HG02870 (cell line): ENCODE measurements at regions not wholly inside any gene's neighbourhood (a gene's known extent, or its start where the extent isn't known, plus 50 kb on each side); places are given as distances from the start of the nearest gene placed in this dataset.

ENCODE experiments used
- ATAC-seq: cut with Tn5 transposase; IDR thresholded peaks from one replicate; pipeline ENCODE4 v1.9.1; 2021; ENCODE audit warnings: mild to moderate bottlenecking, moderate library complexity; ENCODE audit not compliant: unreplicated experiment

DNA sequence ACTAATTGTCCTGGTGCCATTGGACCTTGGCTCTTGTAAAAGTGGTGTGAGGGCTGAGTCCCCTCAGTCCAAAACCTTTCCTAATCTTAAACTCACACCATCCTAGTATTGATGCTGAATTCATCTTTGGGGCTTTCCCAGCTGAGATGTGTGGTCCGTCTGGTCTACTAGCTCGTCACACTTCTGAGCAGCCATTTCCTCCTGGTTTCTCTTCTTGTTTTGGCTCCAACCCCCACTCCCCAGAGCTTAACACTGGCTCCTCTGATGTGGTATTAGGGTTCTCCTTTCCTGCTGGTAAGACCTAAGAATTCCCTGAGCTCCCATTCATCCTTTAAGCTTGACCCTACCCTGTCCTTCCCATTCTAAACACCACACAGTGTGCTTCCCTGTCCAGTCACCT, 900.6 kb downstream of the VRK1 start:
- peak; percentile 55 for ATAC-seq

GRCh38 chr14:97699026-97699425, 901.8 kb downstream of the VRK1 start:
- no peak for ATAC-seq

GRCh38 chr14:97703006-97703760, 906.0 kb downstream of the VRK1 start:
- ATAC-seq, result no peak

DNA sequence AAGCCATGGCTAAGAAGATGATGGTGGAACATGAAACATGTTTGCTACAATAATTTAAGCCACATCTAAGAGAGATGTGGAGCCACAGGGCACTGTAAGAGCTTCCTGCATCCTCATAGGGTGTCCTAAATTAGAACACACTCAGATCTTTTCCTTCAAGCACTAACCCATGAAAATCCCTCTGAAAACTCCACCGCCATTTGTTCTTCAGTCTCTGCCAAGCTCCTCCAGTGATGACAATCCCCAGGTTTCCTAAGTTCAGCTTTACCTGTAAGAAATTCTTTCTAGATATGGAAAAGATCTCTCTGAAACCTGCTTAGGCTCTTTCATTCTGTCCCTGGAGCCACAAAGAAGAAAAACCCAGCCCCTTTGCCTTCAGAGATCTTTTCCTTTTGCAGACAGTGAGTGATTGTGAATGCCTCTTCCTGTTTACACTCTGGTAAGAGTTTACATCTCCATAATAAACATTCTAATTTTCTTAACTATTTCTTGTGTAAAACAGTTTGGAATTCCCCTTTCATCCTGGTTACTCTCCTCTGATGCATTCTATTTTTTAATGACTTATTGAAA, 907.2 kb downstream of the VRK1 start:
- no peak for ATAC-seq

- no peak for ATAC-seq
Observed at GRCh38 chr14:97705107-97705506, 907.9 kb downstream of the VRK1 start.

DNA sequence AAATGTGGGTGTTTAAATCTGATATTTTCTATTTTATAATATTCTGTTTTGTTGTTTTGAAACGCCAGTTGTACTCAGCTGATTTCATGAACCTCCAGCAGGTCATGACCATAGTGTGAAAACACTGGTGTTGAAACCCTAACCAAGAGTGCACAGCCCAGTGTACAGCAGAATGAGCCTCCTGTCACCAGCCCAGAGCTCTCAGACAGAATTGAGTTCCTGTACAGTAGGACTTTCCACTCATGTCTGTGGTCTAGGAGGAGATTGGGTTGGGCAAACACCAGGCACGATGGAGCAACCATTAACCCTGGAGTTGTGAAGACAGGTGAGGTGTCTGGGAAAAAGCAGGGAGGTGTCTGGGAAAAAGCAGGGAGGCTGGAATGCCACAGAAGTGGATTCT, 908.8 kb downstream of the VRK1 start:
- no peak for ATAC-seq

DNA sequence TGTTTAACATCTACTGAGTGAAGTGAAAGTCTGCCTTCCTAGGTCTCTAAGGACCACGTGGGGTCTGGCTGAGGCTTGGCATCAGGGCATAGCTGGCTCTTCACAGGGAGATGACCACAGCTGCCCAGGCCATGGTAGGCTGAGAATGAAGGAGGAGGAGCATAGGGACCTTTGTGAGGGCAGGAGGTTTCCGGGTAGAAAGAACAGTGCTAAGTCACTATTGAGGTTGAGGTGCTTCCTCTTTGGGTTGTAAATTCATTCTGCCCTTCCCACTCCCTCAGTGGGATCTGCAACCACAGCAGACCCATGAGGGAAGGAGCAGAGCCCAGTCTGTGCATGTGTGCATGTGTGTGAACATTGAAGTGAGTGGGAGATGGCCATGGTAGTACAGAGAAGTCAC, 909.6 kb downstream of the VRK1 start:
- no peak for ATAC-seq

DNA sequence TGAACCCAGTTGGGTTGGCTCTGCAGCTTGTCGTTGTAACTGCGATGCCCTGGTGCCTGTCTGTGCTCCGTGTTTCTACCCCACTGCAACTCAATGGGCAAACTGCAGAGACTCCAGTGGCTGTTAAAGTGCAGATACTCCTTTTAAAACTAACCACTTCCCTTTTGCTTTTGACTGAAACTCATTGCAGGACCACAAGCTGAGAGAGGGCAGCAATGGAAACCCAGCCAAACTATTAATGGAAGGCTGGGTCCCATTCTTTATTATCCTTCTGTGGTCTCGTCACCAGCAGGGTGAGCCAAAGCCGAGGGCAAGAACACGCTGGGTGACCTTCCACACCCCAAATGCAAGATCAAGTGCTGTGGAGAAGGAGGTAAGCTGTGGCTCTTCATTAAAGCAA, 910.4 kb downstream of the VRK1 start:
- no peak for ATAC-seq

GRCh38 chr14:97709552-97709951, 912.4 kb downstream of the VRK1 start:
- ATAC-seq, result no peak

DNA sequence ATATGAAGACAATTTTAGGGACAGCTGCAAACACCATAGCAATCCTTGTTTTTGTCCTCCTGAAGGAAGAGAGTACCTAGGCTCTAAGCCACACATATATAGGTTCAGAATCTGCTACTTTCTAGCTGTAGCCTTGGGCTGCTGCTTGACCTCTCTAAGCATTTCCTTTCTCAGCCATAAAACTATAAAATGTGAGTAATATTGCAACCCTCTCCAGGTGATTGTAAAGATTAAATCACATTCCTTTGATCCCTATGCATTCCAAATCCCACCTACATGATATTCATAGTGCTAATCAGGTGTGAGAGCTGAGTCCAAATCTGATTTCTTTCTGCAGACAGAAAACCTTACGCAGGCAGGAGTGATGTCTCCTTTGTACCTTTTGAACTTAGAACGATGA, 913.5 kb downstream of the VRK1 start:
- no peak for ATAC-seq

DNA sequence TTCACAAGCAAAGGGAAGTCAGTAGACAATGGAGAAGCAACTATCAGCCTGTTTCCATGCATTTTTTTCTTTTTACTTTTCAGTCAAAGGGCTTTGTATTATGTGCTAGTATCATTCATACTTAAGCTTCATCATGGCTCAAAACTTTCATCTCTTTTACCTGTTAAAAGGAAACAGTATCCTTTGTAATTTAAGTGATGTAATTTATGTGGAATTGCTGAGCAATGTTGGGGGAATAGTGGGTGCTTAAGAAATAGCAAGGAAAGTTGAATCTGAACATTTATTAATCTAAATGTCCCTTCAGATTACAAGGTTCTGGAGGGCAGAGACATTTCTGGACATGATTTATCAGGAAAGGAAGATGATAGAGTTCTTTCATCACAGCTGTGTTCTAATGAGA, 915.3 kb downstream of the VRK1 start:
- no peak for ATAC-seq

- ATAC-seq, result no peak
Observed at GRCh38 chr14:97713023-97713422, 915.8 kb downstream of the VRK1 start.

DNA sequence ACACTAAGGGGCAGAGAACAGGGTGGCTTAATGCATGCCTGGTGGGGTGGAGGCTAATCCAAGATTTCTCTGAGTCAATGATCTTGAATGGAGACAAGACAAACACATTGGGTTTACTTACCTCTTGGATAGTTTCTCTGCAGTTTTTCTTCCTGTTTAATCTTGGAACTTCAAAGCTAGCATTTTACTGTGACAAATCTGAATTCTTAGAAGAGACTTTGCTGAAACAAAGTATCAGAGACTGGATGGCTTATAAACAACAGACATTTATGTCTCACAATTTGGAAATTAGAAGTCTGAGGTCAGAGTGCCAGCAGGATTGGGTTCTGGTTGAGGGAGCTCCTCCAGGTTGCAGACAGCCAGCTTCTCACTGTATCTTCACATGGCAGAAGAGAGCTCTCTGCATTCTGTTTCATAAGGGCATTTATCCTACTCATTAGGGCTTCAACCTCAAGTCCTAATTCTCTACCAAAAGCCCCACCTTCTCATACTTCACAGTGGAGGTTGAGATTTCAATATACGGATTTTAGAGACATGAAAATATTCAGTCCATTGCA, 921.8 kb downstream of the VRK1 start:
- ATAC-seq, result no peak

DNA sequence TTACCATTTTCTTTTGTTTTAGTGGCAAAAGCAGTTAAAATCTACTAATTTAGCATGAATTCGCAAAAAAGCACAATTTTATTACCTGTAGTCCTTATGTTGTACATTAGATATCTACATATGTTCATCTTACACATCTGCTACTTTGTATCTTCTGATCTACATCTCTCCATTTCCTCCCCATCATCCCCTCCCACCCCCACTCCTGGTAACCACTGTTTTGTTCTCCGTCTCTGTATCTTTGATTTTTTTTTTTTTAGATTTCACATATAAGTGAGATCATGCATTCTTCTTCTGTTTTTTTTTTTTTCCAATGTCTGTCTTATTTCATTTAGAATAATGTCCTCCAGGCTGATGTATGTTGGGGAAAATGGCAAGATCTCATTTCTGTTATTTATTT, 922.7 kb downstream of the VRK1 start:
- no peak for ATAC-seq

DNA sequence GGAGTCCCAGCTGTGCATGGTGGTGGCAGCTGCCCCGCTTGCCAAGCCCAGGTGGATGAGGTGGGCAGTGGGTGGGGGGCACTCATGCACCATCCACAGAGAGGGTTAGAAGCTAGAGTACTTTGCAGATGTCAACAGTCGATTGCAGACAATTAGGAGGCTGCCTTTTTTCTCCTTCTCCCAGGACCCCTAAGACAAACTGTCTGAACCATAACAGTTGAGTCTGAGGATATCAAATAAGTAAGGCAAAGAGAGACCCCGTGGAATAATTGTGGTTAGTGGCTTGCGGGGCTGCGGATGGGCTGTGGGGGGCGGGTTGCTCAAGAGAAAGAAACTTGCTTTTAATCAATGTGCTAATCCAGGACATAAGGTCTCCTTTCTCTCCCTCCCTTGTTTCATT, 926.2 kb downstream of the VRK1 start:
- ATAC-seq, result no peak

DNA sequence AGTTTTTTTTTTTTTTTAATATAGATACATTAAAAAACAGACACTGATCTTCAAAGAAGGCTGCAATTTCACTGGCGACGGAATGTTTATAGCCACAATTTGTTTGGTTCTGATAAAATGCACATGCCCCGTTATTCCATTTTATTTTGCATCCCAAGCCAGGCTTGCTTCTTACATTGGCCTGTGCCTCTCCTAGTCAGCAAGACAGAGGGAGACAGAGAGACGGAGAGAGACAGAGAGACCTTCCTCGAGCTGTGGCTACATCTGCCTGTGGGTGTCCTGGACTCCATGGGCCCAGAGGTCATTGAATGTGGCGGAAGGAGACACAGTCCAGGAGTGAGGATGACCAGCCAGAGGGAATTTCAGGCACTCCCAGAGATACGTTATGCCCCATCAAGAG, 926.6 kb downstream of the VRK1 start:
- ATAC-seq, result no peak

DNA sequence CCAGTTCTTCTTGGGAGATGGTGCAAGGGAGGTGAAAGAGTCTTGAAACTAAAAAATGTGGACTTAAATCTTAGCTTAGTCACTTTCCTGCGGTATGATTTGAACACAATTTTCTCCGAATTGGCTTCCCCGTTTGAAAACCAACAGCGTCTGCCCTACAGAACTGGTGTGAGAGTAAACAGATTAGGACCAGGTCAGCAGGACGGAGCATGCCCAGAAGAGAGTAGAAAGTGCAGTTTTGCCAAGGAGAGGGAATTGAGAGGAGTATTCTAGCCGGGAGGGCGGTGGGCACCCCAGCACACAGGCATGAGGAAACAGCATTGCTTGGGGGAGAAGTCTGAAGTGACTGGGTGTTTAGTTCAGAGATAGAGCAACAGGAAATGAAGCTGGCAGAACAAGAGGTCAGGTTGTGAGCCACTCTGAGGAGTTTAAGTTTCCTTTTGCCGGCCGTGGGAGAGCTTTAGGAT, 927.1 kb downstream of the VRK1 start:
- no peak for ATAC-seq

- ATAC-seq, result no peak
Observed at GRCh38 chr14:97726676-97727075, 929.5 kb downstream of the VRK1 start.

DNA sequence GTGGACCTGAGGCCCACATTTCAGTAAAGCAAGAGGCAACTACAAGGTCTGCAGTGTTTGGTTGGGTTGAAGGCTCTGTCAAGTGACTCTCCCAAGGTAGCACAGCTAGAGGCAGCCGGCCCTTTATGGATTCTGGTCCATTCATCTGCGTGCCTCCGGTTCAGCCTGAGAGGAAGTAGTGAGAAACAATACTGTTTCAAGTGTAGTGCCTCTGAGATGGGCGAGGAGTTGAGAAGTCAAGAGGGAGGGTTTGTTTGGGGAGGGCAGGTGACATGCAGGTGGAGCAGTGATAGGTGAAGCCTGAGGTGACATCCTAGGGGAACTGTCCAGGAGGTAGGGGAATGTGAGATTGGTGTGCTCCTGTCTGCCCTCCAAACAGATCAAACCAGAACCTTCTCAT, 933.5 kb downstream of the VRK1 start:
- ATAC-seq, result no peak

GRCh38 chr14:97731800-97732199, 934.6 kb downstream of the VRK1 start:
- no peak for ATAC-seq

- no peak for ATAC-seq
Observed at GRCh38 chr14:97747316-97747715, 950.1 kb downstream of the VRK1 start.

GRCh38 chr14:97748616-97749015, 951.4 kb downstream of the VRK1 start:
- no peak for ATAC-seq

DNA sequence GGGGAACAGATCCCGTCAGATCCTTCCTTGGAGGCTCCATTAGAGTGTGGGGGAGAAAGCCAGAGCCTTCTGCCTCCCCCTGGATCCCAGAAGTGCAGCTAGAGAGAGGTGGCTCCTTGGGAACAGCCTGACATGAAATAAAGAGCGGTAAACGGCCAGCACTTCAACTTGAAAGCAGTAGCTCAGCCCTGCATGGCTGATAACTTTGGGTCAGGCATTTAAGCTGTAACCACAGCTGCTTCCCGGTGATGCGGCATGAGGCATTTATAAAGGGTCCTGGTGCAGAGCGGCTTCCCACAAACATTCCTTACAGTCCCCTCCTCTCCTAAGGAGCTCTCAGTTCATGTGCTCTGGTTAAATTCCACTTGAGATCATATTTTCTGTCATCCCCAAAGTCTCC, 960.3 kb downstream of the VRK1 start:
- no peak for ATAC-seq
